Liver (tissue), 8 donors: ENCODE measurements at regions not wholly inside any gene's neighbourhood (a gene's known extent, or its start where the extent isn't known, plus 50 kb on each side); places are given as distances from the start of the nearest gene placed in this dataset.
"Not testable (repeated sequence)": the region's sequence is repeated elsewhere in the genome, so short reads cannot be mapped to it uniquely, and the experiment has no call there.

Source experiments
- DNase-seq: peaks from one replicate; pipeline ENCODE4 v3.0.0-alpha.2; 2017; ENCODE audit warnings: low spot score
- H3K27ac ChIP-seq, 2 donors: one replicate each; pipeline ENCODE4 v1.7.0; 2013; ENCODE audit warnings: inconsistent platforms in 2 of 2, low read length in 2 of 2, control low read depth in 1 of 2, low read depth in 1 of 2, mild to moderate bottlenecking in 1 of 2
- H3K27me3 ChIP-seq, 4 donors: one replicate each; pipeline versions ENCODE4 v1.6.1 to v1.7.0; 2013; ENCODE audit warnings: low read length in 3 of 4, inconsistent platforms in 1 of 4, mild to moderate bottlenecking in 1 of 4, moderate library complexity in 1 of 4; ENCODE audit not compliant: control insufficient read depth in 4 of 4, insufficient read depth in 4 of 4
- H3K36me3 ChIP-seq, 4 donors: one replicate each; pipeline versions ENCODE4 v1.6.1 to v1.7.0; 2013; ENCODE audit warnings: low read length in 3 of 4, mild to moderate bottlenecking in 3 of 4, low read depth in 1 of 4, moderate library complexity in 1 of 4; ENCODE audit not compliant: control insufficient read depth in 4 of 4, insufficient read depth in 3 of 4
- H3K4me1 ChIP-seq, 4 donors: one replicate each; pipeline versions ENCODE4 v1.6.1 to v1.7.0; 2013; ENCODE audit warnings: low read length in 3 of 4, mild to moderate bottlenecking in 3 of 4, moderate library complexity in 1 of 4; ENCODE audit not compliant: control insufficient read depth in 4 of 4, insufficient read depth in 4 of 4
- H3K4me3 ChIP-seq, 3 donors: one replicate each; pipeline versions ENCODE4 v1.6.1 to v1.7.0; 2013; ENCODE audit warnings: low read length in 3 of 3, control low read depth in 1 of 3, low read depth in 1 of 3, mild to moderate bottlenecking in 1 of 3
- H3K9ac ChIP-seq, 2 donors: one replicate each; pipeline ENCODE4 v1.7.0; 2013; ENCODE audit warnings: low read length in 2 of 2, mild to moderate bottlenecking in 2 of 2, moderate library complexity in 2 of 2, control low read depth in 1 of 2, low read depth in 1 of 2
- H3K9me3 ChIP-seq, 4 donors: one replicate each; pipeline versions ENCODE4 v1.6.1 to v1.7.0; 2013; ENCODE audit warnings: low read length in 3 of 4; ENCODE audit not compliant: control insufficient read depth in 4 of 4
- ATF3 ChIP-seq: IDR thresholded peaks from 2 replicates; pipeline ENCODE4 v1.6.1; 2016; ENCODE audit warnings: antibody characterized with exemption
- CTCF ChIP-seq: fragments of 150-350 bp; IDR thresholded peaks from 2 replicates; pipeline ENCODE4 v1.5.1; 2017; ENCODE audit warnings: improper control_type of control experiment, low read depth, low read length; ENCODE audit not compliant: missing input control
- EGR1 ChIP-seq, 2 donors: IDR thresholded peaks; 2 replicates each; pipeline ENCODE4 v1.6.1; 2016 to 2018; ENCODE audit warnings: antibody characterized with exemption in 2 of 2, low read depth in 2 of 2
- FOXA1 ChIP-seq: IDR thresholded peaks from 2 replicates; pipeline ENCODE4 v1.6.1; 2016; ENCODE audit warnings: antibody characterized with exemption
- FOXA2 ChIP-seq: IDR thresholded peaks from 2 replicates; pipeline ENCODE4 v1.6.1; 2016; ENCODE audit warnings: antibody characterized with exemption
- GABPA ChIP-seq, 2 donors: IDR thresholded peaks in 1 of 2; conservative IDR thresholded peaks in 1 of 2; 2 replicates each; pipeline ENCODE4 v1.6.1; 2016; ENCODE audit warnings: antibody characterized with exemption in 2 of 2, mild to moderate bottlenecking in 1 of 2, moderate library complexity in 1 of 2
- HNF4A ChIP-seq, 2 donors: conservative IDR thresholded peaks; 2 replicates each; pipeline ENCODE4 v1.6.1; 2016; ENCODE audit warnings: antibody characterized with exemption in 2 of 2, mild to moderate bottlenecking in 2 of 2
- HNF4G ChIP-seq: IDR thresholded peaks from 2 replicates; pipeline ENCODE4 v1.6.1; 2016; ENCODE audit warnings: antibody characterized with exemption
- NR2F2 ChIP-seq: IDR thresholded peaks from 2 replicates; pipeline ENCODE4 v1.6.1; 2016; ENCODE audit warnings: antibody characterized with exemption
- RAD21 ChIP-seq, 2 donors: IDR thresholded peaks; 2 replicates each; pipeline ENCODE4 v1.6.1; 2016; ENCODE audit warnings: antibody characterized with exemption in 2 of 2, mild to moderate bottlenecking in 2 of 2
- REST ChIP-seq: IDR thresholded peaks from 2 replicates; pipeline ENCODE4 v1.6.1; 2016; ENCODE audit warnings: antibody characterized with exemption, mild to moderate bottlenecking
- RXRA ChIP-seq, 2 donors: IDR thresholded peaks; 2 replicates each; pipeline ENCODE4 v1.6.1; 2017 to 2018; ENCODE audit warnings: antibody characterized with exemption in 2 of 2, mild to moderate bottlenecking in 1 of 2
- SP1 ChIP-seq: IDR thresholded peaks from 2 replicates; pipeline ENCODE4 v1.6.1; 2018; ENCODE audit warnings: antibody characterized with exemption, mild to moderate bottlenecking
- TAF1 ChIP-seq: conservative IDR thresholded peaks from 2 replicates; pipeline ENCODE4 v1.6.1; 2016; ENCODE audit warnings: antibody characterized with exemption, mild to moderate bottlenecking
- ZBTB33 ChIP-seq: IDR thresholded peaks from 2 replicates; pipeline ENCODE4 v1.6.1; 2016; ENCODE audit warnings: antibody characterized with exemption
- WGBS: extraction: QIAGEN DNeasy Blood & Tissue Kit; methylation state at CpG from one replicate; pipeline ENCODE4 v1.1.7; 2013; 5-methylcytosine and 5-hydroxymethylcytosine counted together
- donor health status: healthy.
- donor health status: healthy.
- donor health status: healthy.
- donor health status: healthy.
- donor health status: healthy.

GRCh38 chr14:101259748-101260147, 301.5 kb upstream of the DIO3 start:
- 88% methylated on average over 1 of the region's 1 CpG for WGBS
- no peak overlapping the region for H3K27ac ChIP-seq
- no peak overlapping the region for H3K9ac ChIP-seq
- H3K4me3 ChIP-seq = no peak overlapping the region
- H3K27me3 ChIP-seq = no peaks in the 10 kb centered on the region
- peaks cover 0 to 3% (median 0%) of the 10 kb centered on the region in 4 donors for H3K9me3 ChIP-seq
- TF ChIP-seq RXRA (IDR thresholded peaks at IDR 0.05) (no peak), ZBTB33 (no peak), NR2F2 (no peak), RAD21 (IDR thresholded peaks at IDR 0.05) (no peak), REST (no peak), HNF4G (no peak), EGR1 (IDR thresholded peaks at IDR 0.05; ENCODE audit: low read depth in 2 of 2) (no peak), ATF3 (no peak), CTCF (no peak), TAF1 (no peak), HNF4A (conservative IDR thresholded peaks at IDR 0.05) (no peak), FOXA2 (no peak), FOXA1 (no peak), GABPA (IDR thresholded peaks at IDR 0.05 in 1 of 2, conservative IDR thresholded peaks at IDR 0.05 in 1 of 2) (no peak), SP1 (no peak)
- H3K4me1 ChIP-seq = no peaks in the 10 kb centered on the region
- DNase-seq = no peak
- H3K36me3 ChIP-seq = no peaks in the 10 kb centered on the region

- not testable (repeated sequence) for H3K4me1 ChIP-seq, H3K4me3 ChIP-seq, H3K9ac ChIP-seq, H3K9me3 ChIP-seq, H3K27me3 ChIP-seq, DNase-seq, H3K36me3 ChIP-seq, H3K27ac ChIP-seq
- WGBS = 87% methylated on average over 19 of the region's 20 CpGs
Measured at GRCh38 chr14:101266441-101266840, 294.9 kb upstream of the DIO3 start.
